Mesodermal cell (in vitro differentiated cells): ENCODE measurements at regions not wholly inside any gene's neighbourhood (a gene's known extent, or its start where the extent isn't known, plus 50 kb on each side); places are given as distances from the start of the nearest gene placed in this dataset.

Experiments
- H3K27ac ChIP-seq: 2 replicates; pipeline ENCODE4 v1.7.0; 2013; ENCODE audit warnings: mild to moderate bottlenecking, low read depth, low read length, moderate library complexity; ENCODE audit not compliant: severe bottlenecking
- H3K36me3 ChIP-seq: 2 replicates; pipeline ENCODE4 v1.7.1; 2013; ENCODE audit warnings: mild to moderate bottlenecking, low read length, moderate library complexity; ENCODE audit not compliant: control insufficient read depth, insufficient read depth
- H3K4me1 ChIP-seq: one replicate; pipeline ENCODE4 v1.7.1; 2013; ENCODE audit warnings: mild to moderate bottlenecking, low read length; ENCODE audit not compliant: insufficient read depth, control insufficient read depth, poor library complexity, severe bottlenecking
- H3K4me3 ChIP-seq: 2 replicates; pipeline ENCODE4 v1.7.0; 2013; ENCODE audit warnings: low read length, control low read depth, mild to moderate bottlenecking; ENCODE audit not compliant: insufficient read depth, poor library complexity, severe bottlenecking; ENCODE audit errors: extremely low read depth
- H3K9me3 ChIP-seq: 2 replicates; pipeline ENCODE4 v1.7.1; 2013; ENCODE audit warnings: mild to moderate bottlenecking, low read length, moderate library complexity; ENCODE audit not compliant: control insufficient read depth
- WGBS, 2 experiments: methylation state at CpG; one replicate each; pipeline ENCODE4 v1.1.5; 2013; ENCODE audit warnings: missing lambda C conversion rate in 2 of 2; ENCODE audit not compliant: insufficient coverage in 2 of 2; 5-methylcytosine and 5-hydroxymethylcytosine counted together

DNA sequence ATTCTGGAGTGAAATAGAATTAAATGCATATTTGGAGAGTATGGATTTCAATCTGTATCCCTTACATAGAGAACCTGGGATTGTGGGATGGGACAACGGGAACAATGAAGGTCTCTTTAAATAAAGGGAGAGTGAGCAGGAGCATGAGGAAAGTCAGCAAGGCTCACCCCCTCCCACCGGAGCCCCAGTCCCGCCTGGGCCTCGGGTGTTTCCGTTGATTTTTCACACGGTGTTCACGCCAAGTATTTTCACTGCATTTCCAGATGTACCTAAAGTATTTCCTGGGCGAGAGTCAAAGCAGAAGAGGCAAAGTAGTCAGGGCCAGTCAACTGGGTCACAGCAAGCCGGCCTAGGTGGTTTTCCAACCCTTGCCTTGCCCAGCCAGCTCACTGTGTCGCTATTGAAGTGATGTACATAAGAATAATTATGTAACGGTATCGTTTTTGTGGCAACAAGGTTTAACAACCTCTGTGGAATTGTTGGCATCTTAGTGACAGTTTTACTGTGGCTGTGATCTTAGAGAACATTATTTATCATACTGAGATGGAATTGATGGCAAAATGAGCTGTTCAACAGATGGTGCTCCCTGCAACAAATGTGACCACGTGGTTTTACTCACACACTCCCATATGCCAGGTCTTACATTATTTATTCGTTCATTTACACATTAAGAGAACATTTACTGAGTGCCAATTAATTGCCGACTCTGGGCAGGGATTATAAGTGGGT is 177.3 kb downstream of the ADAMTS15 start:
- H3K27ac ChIP-seq, result no peak overlapping the region
- no peaks in the 10 kb centered on the region for H3K9me3 ChIP-seq
- peaks cover under 1% of the 10 kb centered on the region for H3K4me1 ChIP-seq
- no peak overlapping the region for H3K4me3 ChIP-seq
- WGBS, 2 experiments, result 87 to 96% methylated on average over 8 to 12 of the region's 15 CpGs
- H3K36me3 ChIP-seq, result no peaks in the 10 kb centered on the region

GRCh38 chr11:130629039-130629438 is 180.6 kb downstream of the ADAMTS15 start:
- WGBS, 2 experiments, result 95% methylated on average over 3 to 5 of the region's 9 CpGs
- no peak overlapping the region for H3K4me3 ChIP-seq
- H3K27ac ChIP-seq, result no peak overlapping the region
- H3K4me1 ChIP-seq, result peaks cover 6% of the 10 kb centered on the region
- no peaks in the 10 kb centered on the region for H3K9me3 ChIP-seq
- no peaks in the 10 kb centered on the region for H3K36me3 ChIP-seq

DNA sequence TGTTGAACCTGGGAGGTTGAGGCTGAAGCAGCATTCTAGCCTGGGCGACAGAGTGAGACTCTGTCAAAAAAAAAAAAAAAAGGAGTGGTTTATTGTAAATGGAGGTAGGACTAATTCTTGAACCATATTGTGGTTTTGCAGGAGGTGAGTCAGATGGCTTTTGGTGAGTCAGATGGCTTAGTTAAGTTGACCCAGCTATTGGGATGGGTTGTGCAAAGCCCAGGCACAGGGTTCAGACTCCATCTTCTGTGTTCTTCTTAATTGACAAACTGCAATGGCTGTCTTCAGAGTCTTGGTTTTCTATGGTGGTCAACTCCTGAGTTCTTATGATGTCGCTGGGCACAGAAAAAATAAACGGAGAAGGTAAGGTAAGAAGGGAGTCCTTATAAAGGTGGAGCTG is 182.7 kb downstream of the ADAMTS15 start:
- H3K4me1 ChIP-seq, result peaks cover 19% of the 10 kb centered on the region
- no peak overlapping the region for H3K27ac ChIP-seq
- WGBS, 2 experiments, result 81% methylated on average over 3 of the region's 3 CpGs; no CpG with 5 or more reads in 1 of the 2 experiments
- no peaks in the 10 kb centered on the region for H3K36me3 ChIP-seq
- H3K9me3 ChIP-seq, result no peaks in the 10 kb centered on the region
- no peak overlapping the region for H3K4me3 ChIP-seq

GRCh38 chr11:130633466-130633865 is 185.0 kb downstream of the ADAMTS15 start:
- no peak overlapping the region for H3K27ac ChIP-seq
- H3K36me3 ChIP-seq, result no peaks in the 10 kb centered on the region
- H3K9me3 ChIP-seq, result no peaks in the 10 kb centered on the region
- WGBS, 2 experiments, result 92 to 100% methylated on average over 1 of the region's 2 CpGs
- peaks cover 29% of the 10 kb centered on the region for H3K4me1 ChIP-seq
- no peak overlapping the region for H3K4me3 ChIP-seq

DNA sequence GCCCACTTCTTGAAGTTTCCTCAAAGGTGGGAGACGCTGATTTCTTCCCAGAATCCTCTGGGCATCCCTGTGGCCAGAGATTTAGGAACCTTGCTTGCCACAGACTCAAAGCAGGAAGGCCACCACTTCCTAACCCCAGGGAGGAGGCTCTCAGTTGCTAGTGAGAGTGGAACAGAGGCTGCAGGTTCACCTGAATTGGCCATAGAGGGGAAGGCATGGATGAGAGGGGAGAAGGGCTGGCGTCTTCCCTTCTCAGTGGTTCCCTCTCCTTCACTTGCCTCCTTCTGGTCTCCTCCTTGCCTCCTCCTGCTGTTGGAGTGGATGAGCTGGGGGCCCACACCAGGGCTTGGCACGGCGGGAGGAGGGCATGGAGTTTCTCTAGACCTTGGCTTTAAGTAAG is 185.7 kb downstream of the ADAMTS15 start:
- Histone ChIP-seq H3K9me3 (no peaks in the 10 kb centered on the region), H3K27ac (no peak overlapping the region), H3K36me3 (no peaks in the 10 kb centered on the region), H3K4me1 (peaks cover 29% of the 10 kb centered on the region), H3K4me3 (no peak overlapping the region)
- WGBS, 2 experiments, result 88% methylated on average over 1 of the region's 4 CpGs; no CpG with 5 or more reads in 1 of the 2 experiments

DNA sequence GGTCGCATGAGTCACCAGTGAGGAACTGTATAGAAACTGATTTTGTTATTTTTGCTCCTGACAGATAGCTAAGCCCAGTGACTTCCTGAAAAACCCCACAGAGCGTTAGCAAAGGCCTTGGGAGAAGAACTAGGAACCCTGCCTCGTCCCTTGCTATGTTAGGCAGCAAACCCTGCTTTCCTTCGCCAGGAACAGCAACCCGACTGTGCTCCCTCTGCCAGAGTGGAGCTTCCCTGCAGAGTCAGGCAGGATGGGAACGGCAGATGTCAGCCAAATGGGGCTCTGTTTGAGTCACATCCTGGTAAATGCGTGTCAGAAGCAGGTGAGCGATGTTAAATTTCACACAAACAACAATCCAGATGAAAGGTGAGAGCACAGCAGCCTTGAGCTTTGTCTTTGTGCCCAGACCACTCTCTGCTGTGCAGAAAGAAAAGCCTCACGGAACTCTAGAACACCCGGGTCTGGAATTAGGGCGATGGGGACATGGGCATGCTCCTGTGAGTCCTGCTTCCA is 186.6 kb downstream of the ADAMTS15 start:
- H3K4me1 ChIP-seq, result peaks cover 29% of the 10 kb centered on the region
- H3K4me3 ChIP-seq, result no peak overlapping the region
- H3K27ac ChIP-seq, result no peak overlapping the region
- 65 to 77% methylated on average over 10 to 11 of the region's 11 CpGs for WGBS, 2 experiments
- no peaks in the 10 kb centered on the region for H3K9me3 ChIP-seq
- no peaks in the 10 kb centered on the region for H3K36me3 ChIP-seq

DNA sequence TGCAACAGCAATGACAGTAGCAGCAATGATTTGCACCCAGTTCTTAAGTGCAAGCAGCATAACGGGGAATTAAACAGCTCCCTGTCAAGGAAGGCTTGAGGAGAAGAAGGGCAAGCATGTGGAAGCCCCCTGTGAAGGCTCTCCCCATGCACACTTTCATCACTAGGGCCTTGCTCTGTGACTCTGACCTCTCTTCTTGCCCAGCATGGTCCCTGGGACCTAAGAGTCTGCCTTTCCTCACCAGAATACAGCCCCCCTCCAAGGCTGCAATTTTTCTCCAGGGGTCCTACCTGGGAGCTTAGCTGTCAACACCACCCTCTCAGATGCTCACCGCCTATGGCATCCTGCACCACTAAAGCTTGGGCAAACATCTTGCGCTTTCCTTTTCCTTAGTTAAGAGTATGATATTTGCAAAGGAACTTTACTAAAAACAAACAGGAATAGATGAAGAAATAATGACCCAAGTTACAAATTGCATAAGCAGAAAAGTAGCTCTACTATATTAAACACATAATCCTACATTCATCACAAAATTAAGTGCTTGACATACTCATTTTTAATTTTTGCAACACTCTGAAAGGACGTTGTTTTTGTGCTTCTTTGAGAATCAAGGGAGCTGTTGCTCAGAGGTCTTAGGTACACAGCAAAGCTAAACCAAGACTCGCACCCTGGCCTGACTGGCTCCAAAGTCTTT is 187.6 kb downstream of the ADAMTS15 start:
- 93 to 100% methylated on average over 2 of the region's 5 CpGs for WGBS, 2 experiments
- no peak overlapping the region for H3K4me3 ChIP-seq
- no peaks in the 10 kb centered on the region for H3K36me3 ChIP-seq

GRCh38 chr11:130636722-130637464 is 188.4 kb downstream of the ADAMTS15 start:
- Histone ChIP-seq H3K36me3 (no peaks in the 10 kb centered on the region), H3K4me3 (no peak overlapping the region), H3K27ac (no peak overlapping the region), H3K4me1 (peaks cover 23% of the 10 kb centered on the region), H3K9me3 (no peaks in the 10 kb centered on the region)
- 60 to 91% methylated on average over 1 to 6 of the region's 9 CpGs for WGBS, 2 experiments

More for the DNA sequence above, 187.6 kb downstream of the ADAMTS15 start:
- Histone ChIP-seq H3K27ac (no peak overlapping the region), H3K4me1 (peaks cover 25% of the 10 kb centered on the region), H3K9me3 (no peaks in the 10 kb centered on the region)

GRCh38 chr11:130637566-130637965 is 189.1 kb downstream of the ADAMTS15 start:
- WGBS, 2 experiments, result 96 to 97% methylated on average over 6 of the region's 7 CpGs
- H3K9me3 ChIP-seq, result no peaks in the 10 kb centered on the region
- H3K27ac ChIP-seq, result no peak overlapping the region
- H3K36me3 ChIP-seq, result no peaks in the 10 kb centered on the region
- H3K4me1 ChIP-seq, result peaks cover 23% of the 10 kb centered on the region
- H3K4me3 ChIP-seq, result no peak overlapping the region

GRCh38 chr11:130638033-130638432 is 189.6 kb downstream of the ADAMTS15 start:
- H3K27ac ChIP-seq, result no peak overlapping the region
- H3K4me3 ChIP-seq, result no peak overlapping the region
- WGBS, 2 experiments, result 86 to 100% methylated on average over 1 to 2 of the region's 5 CpGs
- no peaks in the 10 kb centered on the region for H3K9me3 ChIP-seq
- peaks cover 23% of the 10 kb centered on the region for H3K4me1 ChIP-seq
- no peaks in the 10 kb centered on the region for H3K36me3 ChIP-seq
